IPS-15b (cell line): ENCODE measurements at regions not wholly inside any gene's neighbourhood (a gene's known extent, or its start where the extent isn't known, plus 50 kb on each side); places are given as distances from the start of the nearest gene placed in this dataset.

Experiments used
- H3K27me3 ChIP-seq: one replicate; pipeline ENCODE4 v1.6.1; 2013; ENCODE audit warnings: low read length; ENCODE audit not compliant: control insufficient read depth, insufficient read depth
- H3K36me3 ChIP-seq: one replicate; pipeline ENCODE4 v1.6.1; 2013; ENCODE audit warnings: low read length; ENCODE audit not compliant: control insufficient read depth, insufficient read depth
- H3K4me1 ChIP-seq: one replicate; pipeline ENCODE4 v1.6.1; 2013; ENCODE audit warnings: mild to moderate bottlenecking, low read length; ENCODE audit not compliant: control insufficient read depth, insufficient read depth
- H3K4me3 ChIP-seq: one replicate; pipeline ENCODE4 v1.5.1; 2013; ENCODE audit warnings: low read depth, low read length
- H3K9ac ChIP-seq: one replicate; pipeline ENCODE4 v1.6.1; 2013; ENCODE audit warnings: low read depth, mild to moderate bottlenecking, low read length
- H3K9me3 ChIP-seq: one replicate; pipeline ENCODE4 v1.6.1; 2013; ENCODE audit warnings: mild to moderate bottlenecking, low read length; ENCODE audit not compliant: control insufficient read depth, insufficient read depth

DNA sequence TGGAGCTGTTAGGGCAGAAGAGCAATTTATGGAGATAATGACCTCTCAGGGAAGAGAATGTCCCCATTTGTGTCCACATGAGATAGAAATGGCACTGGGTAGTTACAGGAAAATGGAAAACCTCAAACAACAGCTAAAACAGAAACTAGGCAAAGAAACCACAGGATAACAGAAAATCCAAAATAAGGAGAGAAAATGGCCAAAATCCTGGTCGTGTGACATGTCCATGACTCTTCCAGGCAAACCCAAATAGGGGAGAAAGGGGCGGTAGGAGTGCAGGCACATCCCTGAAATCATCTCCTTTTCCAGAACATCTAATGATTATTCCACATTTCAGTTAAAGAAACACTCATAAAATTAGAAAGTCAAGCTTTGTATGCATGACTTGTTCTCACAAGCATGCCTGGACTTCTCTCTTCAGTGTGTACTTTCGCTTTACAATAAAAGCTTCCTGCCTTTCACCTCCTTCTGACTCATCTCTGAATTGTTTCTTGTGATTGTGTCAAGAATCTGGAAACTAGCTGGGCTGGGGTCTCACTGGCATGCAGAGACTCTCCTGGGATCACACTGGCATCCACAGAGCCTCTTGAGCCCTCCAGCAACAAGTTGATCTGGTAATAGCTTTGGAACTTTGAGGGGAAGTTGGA is 171.4 kb upstream of the ZP4 start:
- no peaks in the 10 kb centered on the region for H3K27me3 ChIP-seq
- no peaks in the 10 kb centered on the region for H3K4me1 ChIP-seq
- H3K9me3 ChIP-seq: no peaks in the 10 kb centered on the region
- H3K4me3 ChIP-seq: no peak overlapping the region
- no peaks in the 10 kb centered on the region for H3K36me3 ChIP-seq
- H3K9ac ChIP-seq: no peak overlapping the region

GRCh38 chr1:238060061-238060460 is 169.3 kb upstream of the ZP4 start:
- Histone ChIP-seq H3K4me3 (no peak overlapping the region), H3K9ac (no peak overlapping the region), H3K36me3 (no peaks in the 10 kb centered on the region), H3K27me3 (no peaks in the 10 kb centered on the region), H3K4me1 (no peaks in the 10 kb centered on the region), H3K9me3 (no peaks in the 10 kb centered on the region)

GRCh38 chr1:238052496-238053266 is 162.0 kb upstream of the ZP4 start:
- H3K36me3 ChIP-seq: no peaks in the 10 kb centered on the region
- H3K4me3 ChIP-seq: no peak overlapping the region
- H3K4me1 ChIP-seq: no peaks in the 10 kb centered on the region
- H3K27me3 ChIP-seq: no peaks in the 10 kb centered on the region
- no peaks in the 10 kb centered on the region for H3K9me3 ChIP-seq
- no peak overlapping the region for H3K9ac ChIP-seq

DNA sequence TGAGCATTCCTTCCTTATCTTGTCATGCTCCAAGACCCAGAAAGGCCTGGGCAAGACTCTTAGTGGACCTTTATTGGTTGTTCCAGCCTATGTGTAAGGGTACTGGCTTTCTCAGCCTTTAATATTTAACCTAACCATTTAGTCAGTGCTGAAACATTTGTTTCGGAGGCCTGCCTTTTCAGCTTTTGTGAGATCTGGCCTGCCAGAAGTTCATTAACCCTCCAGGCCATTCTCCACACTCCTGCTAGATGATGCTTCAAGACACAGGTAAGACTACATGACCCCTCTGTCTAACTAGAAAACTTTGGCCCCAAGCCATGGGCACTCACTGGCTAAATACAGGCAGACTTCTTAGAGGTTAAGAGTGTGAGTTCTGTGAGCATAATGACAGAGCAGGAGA is 138.4 kb upstream of the ZP4 start:
- H3K9me3 ChIP-seq: no peaks in the 10 kb centered on the region
- no peaks in the 10 kb centered on the region for H3K4me1 ChIP-seq
- H3K9ac ChIP-seq: no peak overlapping the region
- no peak overlapping the region for H3K4me3 ChIP-seq
- no peaks in the 10 kb centered on the region for H3K36me3 ChIP-seq
- H3K27me3 ChIP-seq: no peaks in the 10 kb centered on the region

GRCh38 chr1:238027366-238027765 is 136.6 kb upstream of the ZP4 start:
- Histone ChIP-seq H3K4me1 (no peaks in the 10 kb centered on the region), H3K9me3 (no peaks in the 10 kb centered on the region), H3K9ac (no peak overlapping the region), H3K27me3 (no peaks in the 10 kb centered on the region), H3K4me3 (no peak overlapping the region), H3K36me3 (no peaks in the 10 kb centered on the region)

DNA sequence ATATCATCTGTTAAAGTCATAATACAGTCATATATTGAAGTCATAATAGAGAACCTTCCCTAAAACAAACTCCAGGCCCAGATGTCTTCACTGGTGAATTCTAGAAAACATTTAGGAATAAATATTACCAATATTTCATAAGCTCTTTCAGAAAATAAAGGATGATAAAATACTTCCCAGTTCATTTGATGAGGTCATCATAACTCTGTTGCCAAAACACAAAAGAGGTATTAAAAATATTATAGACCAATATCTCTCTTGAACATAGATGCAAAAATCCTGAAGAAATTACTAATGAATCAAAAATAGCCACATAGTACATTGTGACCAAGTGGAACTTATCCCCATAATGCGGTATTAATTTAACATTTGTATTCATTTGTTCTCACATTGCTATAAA is 132.4 kb upstream of the ZP4 start:
- no peak overlapping the region for H3K4me3 ChIP-seq
- no peaks in the 10 kb centered on the region for H3K9me3 ChIP-seq
- no peak overlapping the region for H3K9ac ChIP-seq
- no peaks in the 10 kb centered on the region for H3K36me3 ChIP-seq
- H3K4me1 ChIP-seq: no peaks in the 10 kb centered on the region
- H3K27me3 ChIP-seq: no peaks in the 10 kb centered on the region

DNA sequence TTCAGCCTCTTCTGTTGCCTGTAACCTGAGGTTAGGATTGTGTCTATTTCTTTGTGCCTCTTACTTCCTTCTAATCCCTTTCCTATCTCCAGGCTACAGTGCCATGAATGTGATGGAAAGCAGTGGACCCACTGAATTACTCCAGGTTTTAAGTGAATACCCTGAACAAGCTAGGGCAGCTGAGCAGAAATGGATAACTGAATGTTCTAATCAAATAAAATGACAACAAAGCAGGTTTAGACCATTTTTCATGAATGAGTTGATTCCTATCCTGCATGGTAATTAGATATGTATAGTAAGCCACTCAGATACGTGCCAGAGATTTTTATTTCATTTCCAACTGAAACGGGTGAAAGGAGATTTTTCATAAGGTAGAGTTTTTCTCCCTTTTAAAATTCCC is 127.5 kb upstream of the ZP4 start:
- no peaks in the 10 kb centered on the region for H3K9me3 ChIP-seq
- no peaks in the 10 kb centered on the region for H3K36me3 ChIP-seq
- H3K9ac ChIP-seq: no peak overlapping the region
- no peaks in the 10 kb centered on the region for H3K27me3 ChIP-seq
- H3K4me3 ChIP-seq: no peak overlapping the region
- H3K4me1 ChIP-seq: no peaks in the 10 kb centered on the region

DNA sequence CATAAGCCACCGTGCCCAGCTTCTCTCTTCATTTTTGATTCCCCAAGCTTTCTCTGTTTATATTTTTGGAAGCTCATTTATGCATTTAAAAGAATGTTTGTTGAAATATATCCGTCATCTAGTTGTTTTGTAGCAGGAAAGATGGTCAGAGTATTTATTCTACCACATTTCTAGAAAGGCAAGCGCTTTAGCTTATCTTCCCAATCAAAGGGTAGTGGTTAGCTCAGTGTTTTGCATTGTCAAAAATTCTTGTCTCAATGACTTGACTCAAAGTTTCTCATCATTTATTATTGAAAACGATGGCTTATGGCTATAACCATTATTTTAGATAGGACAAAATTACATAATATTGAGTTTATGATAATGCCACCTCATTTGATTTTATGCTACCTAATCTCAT is 116.1 kb upstream of the ZP4 start:
- no peaks in the 10 kb centered on the region for H3K4me1 ChIP-seq
- no peaks in the 10 kb centered on the region for H3K36me3 ChIP-seq
- no peak overlapping the region for H3K9ac ChIP-seq
- H3K9me3 ChIP-seq: no peaks in the 10 kb centered on the region
- H3K4me3 ChIP-seq: no peak overlapping the region
- H3K27me3 ChIP-seq: no peaks in the 10 kb centered on the region

- Histone ChIP-seq H3K27me3 (no peaks in the 10 kb centered on the region), H3K9ac (no peak overlapping the region), H3K36me3 (no peaks in the 10 kb centered on the region), H3K9me3 (no peaks in the 10 kb centered on the region), H3K4me1 (no peaks in the 10 kb centered on the region), H3K4me3 (no peak overlapping the region)
Observed at GRCh38 chr1:238005116-238005515, 114.4 kb upstream of the ZP4 start.

GRCh38 chr1:238001818-238002217 is 111.1 kb upstream of the ZP4 start:
- Histone ChIP-seq H3K9me3 (no peaks in the 10 kb centered on the region), H3K4me3 (no peak overlapping the region), H3K4me1 (no peaks in the 10 kb centered on the region), H3K27me3 (no peaks in the 10 kb centered on the region), H3K9ac (no peak overlapping the region), H3K36me3 (no peaks in the 10 kb centered on the region)

- no peaks in the 10 kb centered on the region for H3K9me3 ChIP-seq
- H3K27me3 ChIP-seq: no peaks in the 10 kb centered on the region
- no peak overlapping the region for H3K9ac ChIP-seq
- no peaks in the 10 kb centered on the region for H3K4me1 ChIP-seq
- H3K4me3 ChIP-seq: no peak overlapping the region
- H3K36me3 ChIP-seq: no peaks in the 10 kb centered on the region
Observed at GRCh38 chr1:237999426-238000052, 108.8 kb upstream of the ZP4 start.

DNA sequence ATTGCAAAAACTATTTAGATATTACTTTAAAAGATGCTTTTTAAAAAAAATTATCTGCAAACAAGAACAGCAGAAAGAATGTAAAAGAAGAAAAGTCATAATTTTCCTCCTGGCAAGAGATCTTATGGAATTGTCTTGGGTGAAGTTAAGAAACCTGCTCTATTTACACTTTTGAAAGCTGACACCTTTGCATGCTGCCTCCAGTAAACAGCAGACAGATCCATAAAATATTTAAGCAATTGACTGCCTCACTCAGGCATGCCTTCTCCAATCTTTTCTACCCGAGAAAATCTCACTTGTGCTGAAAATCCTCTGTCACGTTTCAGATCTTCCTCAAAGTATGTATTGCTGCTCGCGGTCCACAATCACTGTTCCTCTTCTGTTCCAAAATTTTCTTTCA is 107.9 kb upstream of the ZP4 start:
- Histone ChIP-seq H3K36me3 (no peaks in the 10 kb centered on the region), H3K9me3 (no peaks in the 10 kb centered on the region), H3K4me1 (no peaks in the 10 kb centered on the region), H3K4me3 (no peak overlapping the region), H3K27me3 (no peaks in the 10 kb centered on the region), H3K9ac (no peak overlapping the region)
